ENCODE measurements at regions not wholly inside any gene's neighbourhood (a gene's known extent, or its start where the extent isn't known, plus 50 kb on each side); places are given as distances from the start of the nearest gene placed in this dataset.
"Not testable (repeated sequence)": the region's sequence is repeated elsewhere in the genome, so short reads cannot be mapped to it uniquely, and the experiment has no call there.

DNA sequence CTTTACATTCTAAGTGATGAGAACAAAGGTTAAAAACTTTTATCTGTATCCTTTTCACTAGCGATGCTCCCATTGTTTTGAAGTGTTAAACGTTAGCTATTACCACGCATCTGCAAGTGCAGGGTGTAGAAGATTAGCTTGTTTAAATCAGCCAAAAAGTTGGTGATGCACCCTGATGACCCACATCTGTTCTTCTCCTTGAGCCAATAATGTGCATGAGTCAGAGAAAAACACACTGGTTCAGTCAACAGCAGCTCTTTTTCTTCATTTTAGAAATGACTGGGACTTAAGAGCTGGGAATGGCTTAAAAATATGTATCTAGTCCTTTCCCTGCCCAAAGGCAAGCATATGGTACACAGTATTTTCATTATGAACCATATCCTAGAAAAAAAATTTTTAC, 323.5 kb upstream of the PDE3A start:
- peak; percentile 2 for DNase-seq (ENCODE audit: low spot score)

DNA sequence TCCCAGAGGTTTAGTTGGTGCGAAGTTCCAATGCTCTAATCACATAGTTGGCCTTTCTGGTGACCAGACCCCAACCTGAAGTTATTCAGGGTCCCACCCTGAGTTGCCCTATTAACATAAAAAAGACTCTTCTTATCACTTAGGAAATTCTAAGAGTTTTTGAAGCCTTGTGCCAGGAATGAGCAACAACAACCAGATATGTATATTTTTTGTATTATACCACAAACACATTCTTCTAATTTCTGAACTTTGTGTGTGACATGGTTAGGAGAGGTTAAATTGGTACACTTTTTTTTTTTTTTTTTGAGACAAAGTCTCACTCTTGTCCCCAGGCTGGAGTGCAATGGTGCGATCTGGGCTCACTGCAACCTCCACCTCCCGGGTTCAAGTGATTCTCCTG, 320.4 kb upstream of the PDE3A start:
- DNase-seq (ENCODE audit: low spot score): no peak

DNA sequence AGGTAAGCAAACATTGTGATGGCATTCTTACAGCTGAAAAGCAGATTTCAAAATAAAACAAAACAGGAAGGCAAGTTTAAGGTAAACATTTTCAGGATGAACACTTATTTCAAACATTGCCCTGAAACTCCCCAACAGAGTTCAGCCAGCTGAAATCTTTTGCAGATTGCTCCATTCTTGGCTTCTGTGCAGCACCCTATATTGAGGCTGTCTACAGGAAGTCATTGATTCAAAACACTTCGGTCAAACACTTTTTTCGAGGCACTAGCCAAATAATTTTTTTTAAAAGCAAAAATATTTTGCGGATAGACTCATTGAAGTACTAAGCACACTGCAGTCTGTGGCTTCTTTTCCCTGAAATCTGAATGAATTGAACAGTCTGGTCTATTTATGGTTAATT, 318.1 kb upstream of the PDE3A start:
- no peak for DNase-seq (ENCODE audit: low spot score)

DNA sequence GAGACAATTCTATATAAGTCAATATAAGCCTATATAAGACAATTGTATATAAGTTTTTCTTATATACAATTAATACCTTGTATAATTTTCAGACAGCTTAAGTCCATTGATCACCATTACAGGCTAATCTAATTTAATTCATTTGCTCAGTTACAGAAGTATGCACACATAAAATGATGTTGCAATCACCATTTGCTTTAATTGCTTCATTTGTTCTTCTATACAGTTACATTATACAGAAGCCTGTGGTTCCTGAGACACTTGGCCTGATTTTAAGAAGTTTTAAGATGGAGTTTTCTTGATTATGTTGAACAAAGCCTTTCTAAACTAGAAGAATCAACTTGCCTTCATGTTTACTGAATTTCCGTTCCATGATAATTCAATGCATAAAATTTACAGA, 314.6 kb upstream of the PDE3A start:
- no peak for DNase-seq (ENCODE audit: low spot score)

DNA sequence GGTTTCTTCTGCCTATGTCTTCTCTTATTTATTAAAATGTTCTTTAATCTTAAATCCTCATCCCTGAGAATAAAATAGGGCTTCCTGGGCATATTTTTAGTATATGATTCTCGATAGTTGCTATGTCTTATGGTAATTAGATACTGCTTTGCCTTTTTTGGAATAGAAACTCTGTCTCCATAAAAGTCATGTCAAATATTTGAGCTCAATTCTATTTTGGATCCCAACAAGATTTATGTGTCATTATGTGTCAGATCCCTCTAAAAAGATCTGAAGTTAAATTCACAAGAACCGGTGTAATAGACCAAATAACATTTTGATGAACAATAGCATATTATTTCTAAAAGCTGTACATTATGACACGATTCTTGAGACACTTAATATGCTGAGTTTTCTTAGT, 312.5 kb upstream of the PDE3A start:
- no peak for DNase-seq (ENCODE audit: low spot score)

DNA sequence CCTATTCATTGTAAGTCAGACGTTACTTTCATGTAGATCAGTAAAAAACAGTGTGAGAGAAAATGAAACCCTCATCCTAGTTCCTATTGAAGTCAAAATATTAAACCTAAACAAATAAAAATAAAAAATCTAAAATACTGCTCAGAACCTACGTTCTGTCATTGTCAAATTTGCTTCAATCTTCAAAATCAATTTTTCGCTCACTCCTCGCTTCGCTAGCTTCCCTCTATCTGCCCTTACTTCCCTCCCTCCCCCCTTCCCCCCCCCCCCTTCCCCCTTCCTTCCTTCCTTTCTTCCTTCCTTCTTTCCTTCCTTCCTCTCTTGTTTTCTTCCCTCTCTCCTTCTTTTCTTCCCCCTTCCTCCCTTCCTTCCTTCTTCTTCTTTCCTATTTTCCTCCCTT, 310.9 kb upstream of the PDE3A start:
- no peak for DNase-seq (ENCODE audit: low spot score)

DNA sequence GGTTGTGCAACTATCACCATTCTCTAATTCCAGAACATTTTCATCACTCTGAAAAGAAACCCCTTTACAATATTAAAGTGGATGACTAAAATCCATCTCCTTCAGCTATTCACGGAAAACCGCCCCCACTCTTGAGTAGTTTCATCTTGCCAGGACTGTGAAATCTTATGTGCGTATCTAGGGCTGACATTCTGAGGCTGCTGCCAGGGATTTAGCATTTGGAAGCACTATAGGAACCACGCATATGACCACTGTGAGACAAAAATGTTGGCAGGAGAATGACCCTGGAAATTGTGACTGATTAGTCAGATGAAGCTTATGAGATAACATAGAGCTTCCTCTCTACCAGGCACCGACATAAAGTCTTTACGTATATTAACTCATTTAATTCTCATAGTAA, 305.2 kb upstream of the PDE3A start:
- no peak for DNase-seq (ENCODE audit: low spot score)

DNA sequence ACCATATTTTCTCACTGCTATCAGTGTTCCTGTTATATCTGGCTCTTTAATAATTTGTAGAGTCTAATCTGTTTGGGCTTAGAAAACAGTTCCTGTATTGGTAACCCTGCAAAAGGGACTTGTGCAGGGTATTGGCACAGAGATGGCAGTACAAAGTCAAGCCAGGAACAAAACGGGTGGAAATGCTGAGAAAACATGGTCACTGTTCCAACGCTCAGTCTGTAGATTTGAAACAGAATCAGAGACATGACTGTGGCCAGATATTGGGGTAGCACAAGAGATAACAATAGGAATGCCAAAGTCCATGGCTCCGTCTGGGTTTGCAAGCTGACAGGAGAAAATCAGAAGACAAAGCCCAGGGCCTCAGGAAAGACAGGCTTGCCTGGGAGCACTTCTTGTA, 290.7 kb upstream of the PDE3A start:
- DNase-seq (ENCODE audit: low spot score): no peak

DNA sequence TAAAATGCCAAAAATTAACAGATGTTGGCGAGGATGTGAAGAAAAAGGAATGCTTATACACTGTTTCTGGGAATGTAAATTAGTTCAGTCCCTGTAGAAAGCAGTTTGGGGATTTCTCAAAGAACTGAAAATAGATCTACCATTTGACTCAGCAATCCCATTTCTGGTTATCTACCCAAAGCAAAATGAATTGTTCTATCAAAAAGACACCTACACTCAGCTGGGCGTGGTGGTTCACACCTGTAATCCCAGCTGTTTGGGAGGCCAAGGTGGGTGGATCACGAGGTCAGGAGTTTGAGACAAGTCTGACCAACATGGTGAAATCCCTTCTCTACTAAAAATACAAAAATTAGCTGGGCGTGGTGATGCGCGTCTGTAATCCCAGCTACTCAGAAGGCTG, 279.3 kb upstream of the PDE3A start:
- no peak for DNase-seq (ENCODE audit: low spot score)

DNA sequence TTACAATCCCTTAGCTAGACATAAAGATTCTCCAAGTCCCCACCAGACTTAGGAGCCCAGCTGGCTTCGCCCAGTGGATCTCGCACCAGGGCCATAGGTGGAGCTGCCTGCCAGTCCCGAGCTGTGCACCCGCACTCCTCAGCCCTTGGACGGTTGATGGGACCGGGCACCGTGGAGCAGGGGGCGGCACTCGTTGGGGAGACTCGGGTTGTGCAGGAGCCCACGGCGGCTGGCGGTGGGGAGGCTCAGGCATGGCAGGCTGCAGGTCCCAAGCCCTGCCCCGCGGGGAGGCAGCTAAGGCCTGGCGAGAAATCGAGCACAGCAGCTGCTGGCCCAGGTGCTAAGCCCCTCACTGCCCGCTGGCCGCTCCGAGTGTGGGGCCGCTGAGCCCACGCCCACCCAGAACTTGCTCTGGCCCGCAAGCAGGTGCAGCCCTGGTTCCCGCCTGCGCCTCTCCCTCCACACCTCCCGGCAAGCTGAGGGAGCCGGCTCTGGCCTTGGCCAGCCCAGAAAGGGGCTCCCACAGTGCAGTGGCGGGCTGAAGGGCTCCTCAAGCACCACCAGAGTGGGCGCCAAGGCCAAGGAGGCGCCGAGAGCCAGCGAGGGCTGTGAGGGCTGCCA, 275.0 kb upstream of the PDE3A start:
- DNase-seq (ENCODE audit: low spot score): not testable (repeated sequence)

DNA sequence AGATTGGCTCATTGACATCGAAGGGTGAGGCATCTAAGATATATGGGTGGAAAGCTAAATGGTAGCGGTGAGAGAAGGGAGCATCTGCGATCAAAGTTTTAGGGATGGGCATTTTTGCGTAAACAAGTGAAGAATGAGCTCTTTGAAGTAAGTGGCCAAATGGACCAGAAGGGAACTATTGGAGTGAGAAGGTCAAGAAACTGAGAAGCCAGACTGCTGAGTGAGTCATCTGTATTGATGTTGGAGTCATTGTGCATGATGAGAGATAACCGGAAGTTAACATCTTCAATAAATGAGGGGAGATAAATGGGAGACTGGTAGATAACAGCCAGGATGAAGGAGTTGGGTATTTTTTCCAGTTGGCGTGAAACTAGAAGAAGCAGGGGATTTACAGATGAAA, 271.9 kb upstream of the PDE3A start:
- no peak for DNase-seq (ENCODE audit: low spot score)

DNA sequence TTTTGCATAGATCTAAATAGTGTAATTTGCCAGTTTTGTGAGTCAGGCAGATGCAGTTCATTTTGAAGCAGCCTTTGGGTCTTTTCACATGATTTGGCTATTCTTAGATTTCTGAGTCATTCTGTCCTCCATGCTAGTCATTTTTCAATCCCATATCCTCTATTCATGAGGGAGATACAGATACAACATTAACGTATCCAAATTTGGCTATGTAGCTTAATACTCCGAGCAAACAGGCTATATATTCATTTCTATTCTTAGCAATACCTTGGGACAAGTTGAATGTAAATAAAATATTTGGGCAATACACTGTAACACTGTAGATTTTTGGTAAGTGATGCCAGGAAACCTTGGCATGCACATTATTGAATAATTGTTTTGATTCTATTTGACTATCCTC, 270.7 kb upstream of the PDE3A start:
- no peak for DNase-seq (ENCODE audit: low spot score)

DNA sequence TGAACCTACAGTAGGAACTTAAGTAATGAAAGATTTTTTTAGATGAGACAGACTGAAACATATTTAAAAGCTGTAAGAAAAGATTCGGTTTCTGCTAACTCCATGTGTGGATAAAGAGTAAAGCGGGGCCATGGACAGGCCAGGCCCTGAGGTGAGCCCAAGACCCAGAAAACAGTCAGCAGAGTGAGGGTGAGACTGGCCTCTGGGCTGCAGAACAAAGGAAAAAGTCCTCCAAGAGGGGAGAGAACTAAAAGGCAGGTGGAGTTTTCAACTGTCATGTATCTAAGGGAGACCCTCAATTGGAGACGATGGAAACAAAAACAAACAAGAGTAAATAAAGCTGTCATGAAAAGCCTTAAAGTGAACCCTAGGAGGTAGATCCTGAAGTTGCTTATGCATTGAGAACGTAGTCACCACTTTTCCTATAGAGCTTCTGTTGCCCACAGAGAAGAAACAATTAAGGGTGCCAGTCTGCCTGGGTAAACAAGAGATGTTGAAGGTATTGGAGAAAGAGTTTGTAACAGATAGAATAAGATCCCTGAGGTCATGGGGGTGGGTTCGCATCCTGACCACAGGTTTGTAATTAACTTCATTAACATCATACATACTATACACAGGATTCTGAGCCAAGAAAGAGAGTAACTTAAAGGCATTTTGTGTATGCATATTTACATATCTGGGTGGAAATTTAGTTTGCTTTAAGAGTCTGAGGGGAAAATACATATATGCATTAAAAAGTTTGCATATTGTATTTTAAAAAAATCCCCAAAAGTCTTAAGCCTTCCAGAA, 268.7 kb upstream of the PDE3A start:
- DNase-seq (ENCODE audit: low spot score): no peak

DNA sequence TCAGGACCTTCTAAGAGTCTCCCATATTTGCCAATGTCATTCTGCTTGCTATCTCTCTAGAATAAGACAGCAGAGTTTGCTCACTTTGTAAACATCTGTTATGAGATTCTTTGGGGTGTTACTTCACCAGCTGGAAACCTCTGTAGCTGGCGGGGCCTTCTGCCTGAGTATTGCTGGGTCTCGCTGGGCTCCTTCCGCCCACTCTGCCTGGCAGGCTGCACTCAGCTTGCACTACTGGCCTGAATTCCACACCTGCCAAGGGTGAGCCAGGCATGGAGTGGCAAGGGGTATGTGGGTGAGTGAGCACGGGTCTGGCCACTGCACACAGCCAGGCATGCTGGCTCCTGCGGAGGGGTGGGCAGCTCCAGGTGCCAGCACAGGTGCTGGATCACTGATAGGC, 267.3 kb upstream of the PDE3A start:
- DNase-seq (ENCODE audit: low spot score): no peak

DNA sequence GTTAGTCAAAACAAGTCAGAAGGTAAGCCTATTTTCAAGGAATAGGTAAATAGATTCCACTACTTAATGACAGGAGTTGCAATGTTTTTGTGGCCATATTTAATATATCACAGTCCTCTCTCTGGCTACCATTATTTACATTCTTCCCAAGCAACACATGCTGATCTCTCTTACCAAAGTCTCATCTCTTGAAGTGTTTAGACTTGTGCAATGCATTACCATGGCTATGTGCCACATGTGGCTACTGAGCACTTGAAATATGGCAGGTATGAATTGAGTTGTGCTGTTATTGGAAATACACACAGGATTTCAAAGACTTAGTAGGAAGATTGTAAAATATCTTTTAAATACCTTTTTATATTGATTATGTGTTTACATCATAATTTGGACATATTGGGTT, 262.4 kb upstream of the PDE3A start:
- DNase-seq (ENCODE audit: low spot score): no peak

DNA sequence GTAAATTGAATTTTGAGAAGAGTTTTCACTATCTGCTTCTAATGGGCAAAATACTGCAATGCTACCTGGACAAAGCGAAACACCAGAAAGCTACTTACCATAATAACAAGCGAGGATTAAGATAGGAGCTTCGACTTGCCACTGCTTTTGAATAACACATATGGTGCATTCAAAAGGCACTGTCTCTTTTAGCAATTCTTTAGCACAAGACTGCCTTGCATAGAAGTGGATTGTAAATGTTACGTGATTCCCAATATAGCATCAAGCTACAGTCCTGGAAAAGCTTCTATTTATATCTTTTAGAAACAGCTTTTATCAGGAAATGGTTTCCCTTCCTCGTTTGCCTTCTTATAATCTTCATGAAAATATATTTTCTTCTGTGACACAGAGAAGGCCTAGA, 258.7 kb upstream of the PDE3A start:
- DNase-seq (ENCODE audit: low spot score): no peak

DNA sequence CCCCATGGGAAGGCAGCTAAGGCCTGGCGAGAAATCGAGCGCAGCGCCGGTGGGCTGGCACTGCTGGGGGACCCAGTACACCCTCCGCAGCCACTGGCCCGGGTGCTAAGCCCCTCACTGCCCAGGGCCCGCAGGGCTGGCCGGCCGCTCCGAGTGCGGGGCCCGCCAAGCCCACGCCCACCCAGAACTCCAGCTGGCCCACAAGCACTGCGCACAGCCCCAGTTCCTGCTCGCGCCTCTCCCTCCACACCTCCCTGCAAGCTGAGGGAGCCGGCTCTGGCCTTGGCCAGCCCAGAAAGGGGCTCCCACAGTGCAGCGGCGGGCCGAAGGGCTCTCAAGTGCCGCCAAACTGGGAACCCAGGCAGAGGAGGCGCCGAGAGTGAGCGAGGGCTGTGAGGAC, 253.0 kb upstream of the PDE3A start:
- not testable (repeated sequence) for DNase-seq (ENCODE audit: low spot score)

DNA sequence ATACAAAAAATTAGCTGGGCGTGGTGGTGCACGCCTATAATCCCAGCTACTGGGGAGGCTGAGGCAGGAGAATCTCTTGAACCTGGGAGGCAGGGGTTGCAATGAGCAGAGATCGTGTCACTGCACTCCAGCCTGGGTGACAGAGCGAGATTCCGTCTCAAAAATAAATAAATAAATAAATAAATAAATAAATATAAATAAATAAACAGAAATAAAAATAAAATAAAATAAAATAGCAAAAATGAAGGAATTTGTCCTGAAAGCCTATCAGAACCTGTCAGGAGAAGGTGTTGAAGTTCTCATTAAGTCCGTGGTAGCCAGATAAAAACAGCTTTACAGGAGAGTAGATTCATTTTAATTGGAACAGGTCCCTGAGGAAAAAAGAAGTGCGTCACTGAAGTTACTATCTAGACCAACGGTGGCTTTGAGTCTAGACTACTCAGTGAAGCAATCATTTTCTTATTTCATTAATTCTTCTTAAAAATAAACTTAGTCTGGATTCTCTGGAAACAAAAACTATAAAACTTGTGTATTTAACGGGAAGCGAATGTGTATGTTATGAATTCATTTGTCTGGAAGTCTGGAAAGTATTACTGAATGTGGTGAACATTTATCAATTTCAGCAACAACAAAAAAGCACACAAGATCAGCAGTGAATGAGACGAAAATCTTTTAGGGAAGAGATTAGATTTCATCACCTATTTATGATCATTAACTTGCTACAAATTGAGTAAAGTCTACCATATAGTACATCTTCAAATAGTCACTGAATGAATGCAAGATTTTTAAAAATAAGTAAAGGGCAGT, 248.5 kb upstream of the PDE3A start:
- no peak for DNase-seq (ENCODE audit: low spot score)

DNA sequence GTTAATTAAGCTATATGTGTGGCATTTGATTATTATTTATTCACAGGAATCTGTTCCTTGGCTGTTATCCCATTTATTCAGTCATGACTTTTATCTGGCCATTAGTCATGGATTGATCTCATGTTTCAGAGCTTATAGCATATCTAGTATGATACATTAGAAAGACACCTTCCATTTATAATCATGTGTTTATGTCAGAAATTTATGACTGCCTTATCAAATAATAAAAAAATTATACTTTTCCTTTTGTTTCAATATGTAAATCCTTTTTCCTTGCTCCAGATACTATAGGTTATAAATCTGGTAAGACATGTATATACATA, 248.0 kb upstream of the PDE3A start:
- no peak for DNase-seq (ENCODE audit: low spot score)

DNA sequence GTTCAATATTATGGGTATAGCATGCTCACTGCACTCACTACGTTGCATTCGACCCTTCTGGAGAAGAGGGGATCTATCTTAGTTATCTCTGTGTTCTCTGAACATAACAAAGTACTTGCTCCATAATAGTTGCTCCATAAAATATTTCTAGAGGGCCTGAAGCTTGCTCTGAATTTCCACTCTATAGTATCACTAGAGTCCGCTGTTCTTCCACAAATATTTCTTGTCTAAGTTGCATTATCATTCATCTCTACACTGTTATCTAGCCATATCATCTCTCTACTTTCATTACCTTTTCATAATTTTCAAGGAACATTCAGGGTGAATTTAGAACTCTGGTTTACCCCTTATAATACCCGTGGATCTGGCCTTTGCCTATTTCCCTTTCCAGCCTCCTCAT, 246.1 kb upstream of the PDE3A start:
- DNase-seq (ENCODE audit: low spot score): no peak

DNA sequence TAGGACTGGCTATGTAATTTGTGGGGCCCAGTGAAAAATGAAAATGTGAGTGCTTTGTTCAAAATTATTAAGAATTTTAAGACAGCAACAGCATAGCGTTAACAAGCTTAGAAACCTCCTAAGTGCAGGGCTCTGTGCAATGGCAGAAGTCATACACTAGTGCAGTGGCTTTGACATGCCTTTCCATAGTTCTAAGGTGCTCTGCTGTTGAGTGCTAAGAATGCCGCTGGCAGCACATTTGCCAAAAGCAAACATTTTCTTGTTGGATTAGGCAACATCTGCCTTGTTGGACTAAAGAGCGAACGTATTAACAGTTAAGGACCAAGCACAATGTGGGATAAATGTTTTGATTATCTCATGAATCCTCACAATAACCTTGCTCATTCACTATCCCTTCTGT, 244.9 kb upstream of the PDE3A start:
- DNase-seq (ENCODE audit: low spot score): no peak

DNA sequence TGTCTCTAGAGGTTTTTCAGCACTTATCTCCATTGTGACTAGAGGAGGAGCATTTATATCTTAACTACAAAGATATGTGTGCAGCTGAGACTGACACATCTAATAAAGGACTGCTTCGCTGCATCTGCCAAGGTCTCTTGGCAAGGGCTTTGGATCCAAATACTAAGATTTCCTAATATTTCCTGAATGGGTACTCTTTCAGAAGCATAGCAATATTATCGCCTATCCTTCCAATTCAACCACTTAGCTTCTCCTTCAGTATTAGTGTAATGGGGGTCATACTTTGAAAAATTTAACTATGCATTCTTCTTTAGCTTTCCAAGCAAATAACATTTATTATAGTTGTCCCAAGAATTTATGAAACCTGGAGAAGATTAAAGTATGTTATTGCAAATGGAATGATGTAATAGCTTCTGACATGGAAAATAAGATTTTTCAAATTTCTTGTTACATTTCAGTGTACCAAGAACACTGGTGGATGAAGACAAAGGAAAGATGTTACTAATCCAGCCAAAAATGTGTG, 243.0 kb upstream of the PDE3A start:
- no peak for DNase-seq (ENCODE audit: low spot score)

DNA sequence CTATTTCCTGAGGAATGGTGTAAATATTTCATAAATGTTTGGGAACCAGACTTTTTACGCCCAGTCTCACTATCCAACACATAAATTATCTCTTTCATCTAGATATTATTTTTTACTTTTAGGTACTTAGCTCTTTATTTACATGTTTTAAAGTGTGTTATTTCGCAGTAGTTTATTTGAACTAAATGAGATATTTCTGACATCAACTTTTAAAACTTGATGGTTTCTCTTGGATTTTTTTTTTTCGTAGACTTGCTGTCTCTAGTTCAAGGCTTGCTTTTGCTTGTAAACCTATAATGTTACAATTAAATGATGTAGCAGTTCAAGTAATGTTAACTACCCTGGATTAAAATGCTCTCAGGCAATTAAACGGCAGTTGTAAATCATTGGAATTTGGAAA, 241.7 kb upstream of the PDE3A start:
- DNase-seq (ENCODE audit: low spot score): no peak
